CD14-positive monocyte (primary cell): ENCODE measurements at regions not wholly inside any gene's neighbourhood (a gene's known extent, or its start where the extent isn't known, plus 50 kb on each side); places are given as distances from the start of the nearest gene placed in this dataset.
"Not testable (repeated sequence)": the region's sequence is repeated elsewhere in the genome, so short reads cannot be mapped to it uniquely, and the experiment has no call there.

Experiments used
- DNase-seq, 3 donors: peaks; one replicate each; pipeline ENCODE4 v3.0.0-alpha.2; 2011 to 2022
- H2AFZ ChIP-seq: 2 replicates; pipeline ENCODE4 v1.6.0; 2012; ENCODE audit warnings: mild to moderate bottlenecking, low read depth, low read length, inconsistent platforms; ENCODE audit not compliant: insufficient read depth, poor library complexity, severe bottlenecking
- H3K27ac ChIP-seq, 2 donors: 1 replicate in 1 of 2; 2 replicates in 1 of 2; pipeline ENCODE4 v1.5.1; 2012 to 2013; ENCODE audit warnings: low read length in 2 of 2, control low read depth in 1 of 2, inconsistent platforms in 1 of 2, low read depth in 1 of 2, mild to moderate bottlenecking in 1 of 2
- H3K27me3 ChIP-seq, 2 donors: one replicate each; pipeline versions ENCODE4 v1.6.0 to v1.6.1; 2011 to 2013; ENCODE audit warnings: low read length in 2 of 2; ENCODE audit not compliant: control insufficient read depth in 2 of 2, insufficient read depth in 2 of 2
- H3K36me3 ChIP-seq, 2 donors: replicated peaks in 1 of 2; 1 replicate in 1 of 2; 2 replicates in 1 of 2; pipeline versions ENCODE4 v1.5.1 to v1.6.1; 2012 to 2013; ENCODE audit warnings: low read length in 2 of 2, control low read depth in 1 of 2, inconsistent platforms in 1 of 2, mild to moderate bottlenecking in 1 of 2; ENCODE audit not compliant: insufficient read depth in 2 of 2, control insufficient read depth in 1 of 2
- H3K4me1 ChIP-seq, 2 donors: 1 replicate in 1 of 2; 2 replicates in 1 of 2; pipeline versions ENCODE4 v1.5.1 to v1.6.1; 2012 to 2013; ENCODE audit warnings: low read length in 2 of 2, control low read depth in 1 of 2, inconsistent platforms in 1 of 2, mild to moderate bottlenecking in 1 of 2, moderate library complexity in 1 of 2; ENCODE audit not compliant: insufficient read depth in 2 of 2, control insufficient read depth in 1 of 2
- H3K4me2 ChIP-seq: replicated peaks from 2 replicates; pipeline ENCODE3; 2012; ENCODE audit warnings: low read length, moderate library complexity, mild to moderate bottlenecking; ENCODE audit not compliant: poor library complexity, severe bottlenecking; ENCODE audit errors: extremely low read depth
- H3K4me3 ChIP-seq, 3 experiments: fragments of 200-600 bp in 1 of 3; sonication (generic) in 1 of 3; replicated peaks in 1 of 3; 1 replicate in 2 of 3; 2 replicates in 1 of 3; pipeline ENCODE4 v1.5.1; 2011 to 2013; ENCODE audit warnings: low read length in 3 of 3, mild to moderate bottlenecking in 3 of 3, control low read depth in 2 of 3, low read depth in 2 of 3, inconsistent platforms in 1 of 3, moderate library complexity in 1 of 3
- H3K79me2 ChIP-seq: 2 replicates; pipeline ENCODE4 v1.6.0; 2012; ENCODE audit warnings: mild to moderate bottlenecking, control low read depth, inconsistent platforms, low read length, moderate library complexity; ENCODE audit not compliant: insufficient read depth
- H3K9ac ChIP-seq: 2 replicates; pipeline ENCODE4 v1.6.0; 2017; ENCODE audit warnings: low read length, mild to moderate bottlenecking; ENCODE audit not compliant: insufficient read depth, poor library complexity, severe bottlenecking
- H3K9me3 ChIP-seq, 2 donors: replicated peaks in 1 of 2; 1 replicate in 1 of 2; 2 replicates in 1 of 2; pipeline versions ENCODE4 v1.5.1 to v1.6.1; 2012 to 2013; ENCODE audit warnings: low read length in 2 of 2, control low read depth in 1 of 2; ENCODE audit not compliant: control insufficient read depth in 1 of 2, insufficient read depth in 1 of 2
- H4K20me1 ChIP-seq: 2 replicates; pipeline ENCODE4 v1.6.0; 2012; ENCODE audit warnings: mild to moderate bottlenecking, low read length, control low read depth, moderate library complexity; ENCODE audit not compliant: insufficient read depth
- H3K27ac Mint-ChIP-seq, 7 donors: one replicate each; pipeline ENCODE4 v1.8.0; 2020; ENCODE audit warnings: mild to moderate bottlenecking in 7 of 7, mixed read lengths in 7 of 7, moderate library complexity in 6 of 7, inconsistent platforms in 2 of 7
- H3K27me3 Mint-ChIP-seq, 3 donors: one replicate each; pipeline ENCODE4 v1.8.0; 2021 to 2022; ENCODE audit warnings: low read depth in 3 of 3, mild to moderate bottlenecking in 3 of 3, mixed read lengths in 3 of 3, moderate library complexity in 3 of 3, inconsistent platforms in 1 of 3
- H3K36me3 Mint-ChIP-seq, 2 donors: one replicate each; pipeline ENCODE4 v1.8.0; 2020; ENCODE audit warnings: mixed read lengths in 2 of 2, inconsistent platforms in 1 of 2, mild to moderate bottlenecking in 1 of 2
- H3K4me1 Mint-ChIP-seq: one replicate; pipeline ENCODE4 v1.8.0; 2020; ENCODE audit warnings: mild to moderate bottlenecking, mixed read lengths
- H3K4me3 Mint-ChIP-seq, 2 donors: one replicate each; pipeline ENCODE4 v1.8.0; 2020; ENCODE audit warnings: mild to moderate bottlenecking in 2 of 2, mixed read lengths in 2 of 2, moderate library complexity in 1 of 2
- H3K9me3 Mint-ChIP-seq, 7 donors: one replicate each; pipeline ENCODE4 v1.8.0; 2020 to 2022; ENCODE audit warnings: mixed read lengths in 7 of 7, mild to moderate bottlenecking in 6 of 7, moderate library complexity in 6 of 7, inconsistent platforms in 2 of 7
- WGBS: methylation state at CpG from one replicate; pipeline ENCODE4 v1.1.5; 2013; ENCODE audit warnings: missing lambda C conversion rate; ENCODE audit not compliant: insufficient coverage; 5-methylcytosine and 5-hydroxymethylcytosine counted together
- intact Hi-C, 2 donors: fragments of 100-400 bp; cut with micrococcal nuclease; formaldehyde crosslinking; loops; one replicate each; pipeline versions ENCODE4 v1.15.0 to v1.15.1; 2023

DNA sequence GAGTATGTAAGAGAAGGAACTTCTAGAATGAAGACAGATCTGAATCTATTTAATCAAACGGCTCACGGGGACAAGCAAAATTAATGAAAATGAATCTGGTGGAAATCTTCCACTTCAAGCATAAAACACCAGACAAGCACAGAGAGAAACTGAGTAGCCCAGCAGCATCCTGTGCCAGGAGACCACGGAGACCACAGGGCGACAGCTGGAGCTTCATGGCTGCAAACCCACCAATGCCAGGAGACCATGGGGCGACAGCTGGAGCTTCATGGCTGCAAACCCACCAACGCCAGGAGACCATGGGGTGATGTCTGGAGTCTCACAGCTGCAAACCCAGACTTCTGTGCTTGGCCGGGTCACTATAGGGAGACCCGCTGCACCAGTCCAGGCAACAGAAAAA lies 5442.0 kb upstream of the TPTE start:
- H3K4me1 ChIP-seq, H3K27me3 Mint-ChIP-seq, DNase-seq, H3K4me1 Mint-ChIP-seq, H3K9me3 ChIP-seq, H3K27me3 ChIP-seq, H2AFZ ChIP-seq, H3K27ac Mint-ChIP-seq, H3K4me3 Mint-ChIP-seq, intact Hi-C loops, H3K36me3 Mint-ChIP-seq, H3K27ac ChIP-seq, H3K9me3 Mint-ChIP-seq, H3K79me2 ChIP-seq, H3K4me2 ChIP-seq, H3K4me3 ChIP-seq, H3K9ac ChIP-seq, H3K36me3 ChIP-seq, H4K20me1 ChIP-seq: not testable (repeated sequence)
- WGBS: no CpG with 5 or more reads among the region's 8 CpGs

- H3K4me1 ChIP-seq, H3K4me2 ChIP-seq, H3K79me2 ChIP-seq, H3K9me3 ChIP-seq, H3K27me3 ChIP-seq, DNase-seq, H3K9ac ChIP-seq, H3K9me3 Mint-ChIP-seq, H2AFZ ChIP-seq, H3K36me3 Mint-ChIP-seq, H3K27me3 Mint-ChIP-seq, H3K36me3 ChIP-seq, H3K4me3 ChIP-seq, intact Hi-C loops, H4K20me1 ChIP-seq, H3K4me3 Mint-ChIP-seq, H3K27ac Mint-ChIP-seq, H3K4me1 Mint-ChIP-seq, H3K27ac ChIP-seq: not testable (repeated sequence)
- WGBS: no CpG with 5 or more reads among the region's 5 CpGs
These were observed 5441.4 kb upstream of the TPTE start for GRCh38 chr21:5080015-5080414.

GRCh38 chr21:5084246-5084645 lies 5437.1 kb upstream of the TPTE start:
- H3K4me3 ChIP-seq, H3K36me3 Mint-ChIP-seq, H3K9me3 Mint-ChIP-seq, H3K27me3 Mint-ChIP-seq, intact Hi-C loops, H3K4me3 Mint-ChIP-seq, DNase-seq, H2AFZ ChIP-seq, H3K4me1 Mint-ChIP-seq, H3K4me2 ChIP-seq, H3K79me2 ChIP-seq, H3K9ac ChIP-seq, H3K36me3 ChIP-seq, H3K27ac ChIP-seq, H3K27ac Mint-ChIP-seq, H3K4me1 ChIP-seq, H3K9me3 ChIP-seq, H4K20me1 ChIP-seq, H3K27me3 ChIP-seq: not testable (repeated sequence)
- WGBS: no CpG with 5 or more reads among the region's 8 CpGs

- H3K4me3 ChIP-seq, H3K9me3 ChIP-seq, H3K4me2 ChIP-seq, H2AFZ ChIP-seq, H3K36me3 ChIP-seq, H3K27me3 ChIP-seq, DNase-seq, H3K27ac Mint-ChIP-seq, H3K79me2 ChIP-seq, H3K27ac ChIP-seq, H3K9me3 Mint-ChIP-seq, intact Hi-C loops, H3K9ac ChIP-seq, H3K27me3 Mint-ChIP-seq, H3K36me3 Mint-ChIP-seq, H3K4me3 Mint-ChIP-seq, H3K4me1 Mint-ChIP-seq, H3K4me1 ChIP-seq, H4K20me1 ChIP-seq: not testable (repeated sequence)
- WGBS: no CpG with 5 or more reads among the region's 13 CpGs
These were observed 5435.9 kb upstream of the TPTE start for GRCh38 chr21:5085456-5085855.
